ENCODE measurements at regions not wholly inside any gene's neighbourhood (a gene's known extent, or its start where the extent isn't known, plus 50 kb on each side); places are given as distances from the start of the nearest gene placed in this dataset.

GRCh38 chr14:87652278-87652677 is 340.7 kb downstream of the GALC start:
- H3K4me3 ChIP-seq (ENCODE audit: low read depth, low read length) = no peak overlapping the region
- POLR2A ChIA-PET = no interaction called here
- TF ChIP-seq CTCF (IDR thresholded peaks at IDR 0.05; ENCODE audit: insufficient read depth, low read length, missing control alignments) = no peak
- DNase-seq (ENCODE audit: low read depth, low spot score) = no peak
- CTCF ChIA-PET = no interaction called here

GRCh38 chr14:87644689-87645088 is 348.3 kb downstream of the GALC start:
- no peak for TF ChIP-seq CTCF (IDR thresholded peaks at IDR 0.05; ENCODE audit: insufficient read depth, low read length, missing control alignments)
- ChIA-PET POLR2A (no interaction called here), CTCF (no interaction called here)
- no peak overlapping the region for H3K4me3 ChIP-seq (ENCODE audit: low read depth, low read length)
- no peak for DNase-seq (ENCODE audit: low read depth, low spot score)

- ChIA-PET CTCF (no interaction called here), POLR2A (no interaction called here)
- TF ChIP-seq CTCF (IDR thresholded peaks at IDR 0.05; ENCODE audit: insufficient read depth, low read length, missing control alignments) = no peak
- H3K4me3 ChIP-seq (ENCODE audit: low read depth, low read length) = no peak overlapping the region
- DNase-seq (ENCODE audit: low read depth, low spot score) = no peak
Observed at GRCh38 chr14:87643005-87643404, 350.0 kb downstream of the GALC start.

DNA sequence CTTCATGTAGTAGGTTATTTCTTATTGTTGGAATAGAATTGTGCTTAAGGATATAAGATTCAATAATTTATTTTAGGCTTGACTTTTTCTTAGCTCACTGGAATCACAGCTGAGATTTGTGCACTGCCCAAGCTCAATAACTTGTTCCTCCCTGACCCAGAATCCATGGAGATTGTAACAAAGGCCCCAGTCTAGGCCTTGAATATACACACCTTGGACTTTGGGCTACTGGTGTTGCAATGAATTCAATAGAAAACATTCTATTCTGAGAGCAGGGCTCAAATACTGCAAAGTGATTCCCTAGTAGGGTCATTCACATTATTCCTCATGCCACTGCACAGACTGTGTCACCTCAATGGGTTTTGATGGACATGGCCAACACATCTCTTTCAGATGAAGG is 352.4 kb downstream of the GALC start:
- no peak for TF ChIP-seq CTCF (IDR thresholded peaks at IDR 0.05; ENCODE audit: insufficient read depth, low read length, missing control alignments)
- ChIA-PET POLR2A (no interaction called here), CTCF (no interaction called here)
- DNase-seq (ENCODE audit: low read depth, low spot score) = no peak
- no peak overlapping the region for H3K4me3 ChIP-seq (ENCODE audit: low read depth, low read length)

GRCh38 chr14:87638196-87638595 is 354.8 kb downstream of the GALC start:
- no peak for TF ChIP-seq CTCF (IDR thresholded peaks at IDR 0.05; ENCODE audit: insufficient read depth, low read length, missing control alignments)
- no peak overlapping the region for H3K4me3 ChIP-seq (ENCODE audit: low read depth, low read length)
- POLR2A ChIA-PET = no interaction called here
- CTCF ChIA-PET = no interaction called here
- DNase-seq (ENCODE audit: low read depth, low spot score) = no peak

- ChIA-PET POLR2A (no interaction called here), CTCF (no interaction called here)
- no peak for DNase-seq (ENCODE audit: low read depth, low spot score)
- H3K4me3 ChIP-seq (ENCODE audit: low read depth, low read length) = no peak overlapping the region
- no peak for TF ChIP-seq CTCF (IDR thresholded peaks at IDR 0.05; ENCODE audit: insufficient read depth, low read length, missing control alignments)
Observed at GRCh38 chr14:87635442-87635841, 357.5 kb downstream of the GALC start.

Measured in AG04449 (cell line).